Activated T-helper 2 cell treated with anti-CD3 and anti-CD28 coated beads, Interferon-gamma antibody, Interleukin-2, Interleukin-4, amounts not matched to agents 10 μg/mL and 5 μg/mL and 100 μg/mL, durations not matched to agents 14 hours and 24 hours and 36 hours (primary cell): ENCODE measurements at regions not wholly inside any gene's neighbourhood (a gene's known extent, or its start where the extent isn't known, plus 50 kb on each side); places are given as distances from the start of the nearest gene placed in this dataset.
"Not testable (repeated sequence)": the region's sequence is repeated elsewhere in the genome, so short reads cannot be mapped to it uniquely, and the experiment has no call there.

ENCODE experiments used
- DNase-seq: peaks from one replicate; pipeline ENCODE4 v3.0.0; 2021; ENCODE audit warnings: low spot score
- H3K27ac Mint-ChIP-seq: one replicate; pipeline ENCODE4 v1.8.0; 2021; ENCODE audit warnings: mixed read lengths
- H3K27me3 Mint-ChIP-seq: one replicate; pipeline ENCODE4 v1.8.0; 2021; ENCODE audit warnings: low read depth, mixed read lengths
- H3K36me3 Mint-ChIP-seq: one replicate; pipeline ENCODE4 v1.8.0; 2021; ENCODE audit warnings: low read depth, mixed read lengths
- H3K4me1 Mint-ChIP-seq: one replicate; pipeline ENCODE4 v1.8.0; 2021; ENCODE audit warnings: low read depth, mixed read lengths
- H3K4me3 Mint-ChIP-seq: one replicate; pipeline ENCODE4 v1.8.0; 2021; ENCODE audit warnings: low read depth, mild to moderate bottlenecking, moderate library complexity, mixed read lengths
- H3K9me3 Mint-ChIP-seq: one replicate; pipeline ENCODE4 v1.8.0; 2021; ENCODE audit warnings: mixed read lengths
- intact Hi-C: fragments of 100-400 bp; cut with micrococcal nuclease; formaldehyde crosslinking; loops from one replicate; pipeline ENCODE4 v1.15.1; 2023

- DNase-seq = no peak
- Mint-ChIP-seq H3K9me3 (peaks cover 4% of the 10 kb centered on the region), H3K36me3 (no peaks in the 10 kb centered on the region), H3K27me3 (peaks cover 2% of the 10 kb centered on the region), H3K4me1 (no peaks in the 10 kb centered on the region), H3K27ac (no peak overlapping the region), H3K4me3 (no peak overlapping the region)
- intact Hi-C loops = loop anchor here (5.0 kb wide), 1 partner anchor 824 kb away; no protein-coding TSS in a partner anchor
These were observed 224.5 kb downstream of the CYP26B1 start for GRCh38 chr2:71923143-71923525.

GRCh38 chr2:71922499-71923142, 225.0 kb downstream of the CYP26B1 start:
- Mint-ChIP-seq H3K4me1 (no peaks in the 10 kb centered on the region), H3K4me3 (no peak overlapping the region), H3K27me3 (peaks cover 2% of the 10 kb centered on the region), H3K27ac (no peak overlapping the region), H3K9me3 (peaks cover 5% of the 10 kb centered on the region), H3K36me3 (no peaks in the 10 kb centered on the region)
- intact Hi-C loops = loop anchor here (5.0 kb wide), 1 partner anchor 825 kb away; no protein-coding TSS in a partner anchor
- no peak for DNase-seq

- Mint-ChIP-seq H3K36me3 (no peaks in the 10 kb centered on the region), H3K27me3 (peaks cover 2% of the 10 kb centered on the region), H3K27ac (no peak overlapping the region), H3K4me3 (no peak overlapping the region), H3K9me3 (peaks cover 5% of the 10 kb centered on the region), H3K4me1 (no peaks in the 10 kb centered on the region)
- intact Hi-C loops = loop anchor here (5.0 kb wide), 1 partner anchor 825 kb away; no protein-coding TSS in a partner anchor
- no peak for DNase-seq
These were observed 225.6 kb downstream of the CYP26B1 start for GRCh38 chr2:71922091-71922490.

- not testable (repeated sequence) for DNase-seq, H3K4me1 Mint-ChIP-seq, H3K27me3 Mint-ChIP-seq, H3K4me3 Mint-ChIP-seq, H3K9me3 Mint-ChIP-seq, H3K36me3 Mint-ChIP-seq, H3K27ac Mint-ChIP-seq
- intact Hi-C loops = loop anchor here (5.0 kb wide), 1 partner anchor 826 kb away; no protein-coding TSS in a partner anchor
These were observed 226.8 kb downstream of the CYP26B1 start for GRCh38 chr2:71920819-71921218.

GRCh38 chr2:71919708-71920107, 228.0 kb downstream of the CYP26B1 start:
- intact Hi-C loops = loop anchor here (5.0 kb wide), 1 partner anchor 828 kb away; no protein-coding TSS in a partner anchor
- Mint-ChIP-seq H3K4me1 (no peaks in the 10 kb centered on the region), H3K36me3 (no peaks in the 10 kb centered on the region), H3K27me3 (peaks cover 5% of the 10 kb centered on the region), H3K9me3 (peaks cover 5% of the 10 kb centered on the region), H3K4me3 (no peak overlapping the region), H3K27ac (no peak overlapping the region)
- DNase-seq = no peak

GRCh38 chr2:71910277-71910676, 237.4 kb downstream of the CYP26B1 start:
- intact Hi-C loops = no loop called here
- H3K36me3 Mint-ChIP-seq = no peaks in the 10 kb centered on the region
- H3K27ac Mint-ChIP-seq = no peak overlapping the region
- DNase-seq = no peak
- peaks cover 5% of the 10 kb centered on the region for H3K9me3 Mint-ChIP-seq
- peaks cover 3% of the 10 kb centered on the region for H3K27me3 Mint-ChIP-seq
- H3K4me1 Mint-ChIP-seq = no peaks in the 10 kb centered on the region
- H3K4me3 Mint-ChIP-seq = no peak overlapping the region

GRCh38 chr2:71908798-71909197, 238.9 kb downstream of the CYP26B1 start:
- Mint-ChIP-seq H3K27ac (no peak overlapping the region), H3K36me3 (no peaks in the 10 kb centered on the region), H3K27me3 (peaks cover 3% of the 10 kb centered on the region), H3K9me3 (peaks cover 5% of the 10 kb centered on the region), H3K4me3 (no peak overlapping the region), H3K4me1 (no peaks in the 10 kb centered on the region)
- no peak for DNase-seq
- intact Hi-C loops = no loop called here

- H3K4me1 Mint-ChIP-seq = no peaks in the 10 kb centered on the region
- H3K36me3 Mint-ChIP-seq = no peaks in the 10 kb centered on the region
- H3K4me3 Mint-ChIP-seq = no peak overlapping the region
- H3K27ac Mint-ChIP-seq = no peak overlapping the region
- no peak for DNase-seq
- peaks cover 5% of the 10 kb centered on the region for H3K9me3 Mint-ChIP-seq
- intact Hi-C loops = no loop called here
- peaks cover 3% of the 10 kb centered on the region for H3K27me3 Mint-ChIP-seq
These were observed 240.2 kb downstream of the CYP26B1 start for GRCh38 chr2:71907503-71907902.

- intact Hi-C loops = no loop called here
- Mint-ChIP-seq H3K27me3 (peaks cover 3% of the 10 kb centered on the region), H3K27ac (no peak overlapping the region), H3K4me1 (no peaks in the 10 kb centered on the region), H3K9me3 (peaks cover 5% of the 10 kb centered on the region), H3K4me3 (no peak overlapping the region), H3K36me3 (no peaks in the 10 kb centered on the region)
- no peak for DNase-seq
These were observed 241.2 kb downstream of the CYP26B1 start for GRCh38 chr2:71906357-71906973.

GRCh38 chr2:71905205-71905604, 242.5 kb downstream of the CYP26B1 start:
- no peaks in the 10 kb centered on the region for H3K4me1 Mint-ChIP-seq
- intact Hi-C loops = no loop called here
- DNase-seq = no peak
- H3K9me3 Mint-ChIP-seq = peaks cover 5% of the 10 kb centered on the region
- peaks cover 5% of the 10 kb centered on the region for H3K27me3 Mint-ChIP-seq
- H3K36me3 Mint-ChIP-seq = no peaks in the 10 kb centered on the region
- no peak overlapping the region for H3K4me3 Mint-ChIP-seq
- no peak overlapping the region for H3K27ac Mint-ChIP-seq

- Mint-ChIP-seq H3K9me3 (no peaks in the 10 kb centered on the region), H3K27me3 (peaks cover 4% of the 10 kb centered on the region), H3K4me3 (no peak overlapping the region), H3K36me3 (no peaks in the 10 kb centered on the region), H3K27ac (no peak overlapping the region), H3K4me1 (no peaks in the 10 kb centered on the region)
- intact Hi-C loops = no loop called here
- no peak for DNase-seq
These were observed 243.8 kb downstream of the CYP26B1 start for GRCh38 chr2:71903841-71904240.

GRCh38 chr2:71901466-71901865, 246.2 kb downstream of the CYP26B1 start:
- H3K27me3 Mint-ChIP-seq = peaks cover 2% of the 10 kb centered on the region
- H3K36me3 Mint-ChIP-seq = no peaks in the 10 kb centered on the region
- intact Hi-C loops = no loop called here
- no peaks in the 10 kb centered on the region for H3K9me3 Mint-ChIP-seq
- H3K4me1 Mint-ChIP-seq = no peaks in the 10 kb centered on the region
- no peak overlapping the region for H3K4me3 Mint-ChIP-seq
- no peak for DNase-seq
- H3K27ac Mint-ChIP-seq = no peak overlapping the region

GRCh38 chr2:71898851-71899681, 248.6 kb downstream of the CYP26B1 start:
- H3K9me3 Mint-ChIP-seq = no peaks in the 10 kb centered on the region
- H3K27me3 Mint-ChIP-seq = peaks cover 2% of the 10 kb centered on the region
- intact Hi-C loops = no loop called here

More at GRCh38 chr2:71898851-71899681, 248.6 kb downstream of the CYP26B1 start:
- Mint-ChIP-seq H3K4me3 (no peak overlapping the region), H3K27ac (no peak overlapping the region), H3K4me1 (no peaks in the 10 kb centered on the region), H3K36me3 (no peaks in the 10 kb centered on the region)
- DNase-seq = no peak
